DMS53 (cell line): ENCODE measurements at regions not wholly inside any gene's neighbourhood (a gene's known extent, or its start where the extent isn't known, plus 50 kb on each side); places are given as distances from the start of the nearest gene placed in this dataset.
"Not testable (repeated sequence)": the region's sequence is repeated elsewhere in the genome, so short reads cannot be mapped to it uniquely, and the experiment has no call there.

Source experiments
- DNase-seq: peaks from one replicate; lab custom pipeline; 2025; lab: John Stamatoyannopoulos, UW

DNA sequence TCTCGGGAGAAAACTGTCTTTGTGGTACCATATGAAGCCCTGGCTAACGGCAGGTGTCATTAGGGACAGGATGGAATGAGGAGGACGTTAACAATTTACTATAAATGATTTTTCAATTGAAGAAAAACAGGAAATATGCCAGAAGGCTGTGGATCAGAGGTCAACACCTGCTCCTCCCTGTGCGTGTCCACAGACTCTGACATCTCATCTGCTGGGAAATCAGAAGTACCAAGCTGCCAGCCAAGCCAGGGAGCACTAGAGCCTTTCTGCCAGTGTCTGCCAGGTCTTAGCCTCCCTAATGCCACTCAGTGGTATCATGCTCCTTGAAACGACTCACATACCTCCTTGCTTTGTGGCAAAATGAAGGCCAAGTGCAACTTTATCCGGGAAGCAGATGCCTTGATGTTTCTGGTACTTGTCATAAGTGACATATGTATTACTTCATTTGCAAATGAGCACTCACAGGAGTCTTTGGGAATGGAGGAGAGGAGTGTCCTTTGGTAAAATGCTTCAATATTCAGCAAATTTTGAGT lies 541.1 kb downstream of the SATB2 start:
- DNase-seq = peak; percentile 87

DNA sequence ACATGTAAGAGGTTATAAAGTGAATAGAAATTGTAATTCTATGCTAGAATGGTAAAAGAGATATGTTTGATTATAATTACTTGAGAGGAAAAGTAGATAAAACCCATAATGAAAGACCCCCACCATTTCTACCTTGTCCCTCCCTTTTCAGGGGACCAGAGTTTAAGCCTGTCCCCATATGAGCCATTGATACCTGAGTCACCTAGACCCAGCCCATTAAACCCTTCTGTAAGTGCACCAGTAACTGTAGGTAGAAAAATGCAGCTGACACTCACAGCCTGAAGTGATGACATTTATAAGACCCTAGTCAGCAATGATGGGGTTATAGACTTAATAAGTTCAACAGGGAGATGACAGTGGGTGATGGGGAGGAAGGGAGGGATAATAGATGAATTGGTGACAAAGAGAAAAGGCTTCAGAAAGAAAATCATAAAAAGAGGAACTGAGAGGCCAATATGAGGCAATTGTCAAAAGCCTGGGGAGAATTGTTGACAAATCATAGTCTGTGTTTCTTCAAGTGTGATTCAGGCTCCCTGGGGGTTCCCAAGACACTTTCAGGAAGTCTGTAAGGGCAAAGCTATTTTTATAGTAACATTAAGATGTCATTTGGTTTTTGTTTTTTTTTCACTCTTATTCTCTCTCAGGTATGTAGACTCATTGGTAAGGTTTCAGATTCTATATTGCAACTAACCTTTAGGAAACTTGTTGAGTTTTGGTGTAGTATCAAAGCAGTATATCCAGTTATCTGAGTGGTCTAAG lies 544.2 kb downstream of the SATB2 start:
- no peak for DNase-seq

DNA sequence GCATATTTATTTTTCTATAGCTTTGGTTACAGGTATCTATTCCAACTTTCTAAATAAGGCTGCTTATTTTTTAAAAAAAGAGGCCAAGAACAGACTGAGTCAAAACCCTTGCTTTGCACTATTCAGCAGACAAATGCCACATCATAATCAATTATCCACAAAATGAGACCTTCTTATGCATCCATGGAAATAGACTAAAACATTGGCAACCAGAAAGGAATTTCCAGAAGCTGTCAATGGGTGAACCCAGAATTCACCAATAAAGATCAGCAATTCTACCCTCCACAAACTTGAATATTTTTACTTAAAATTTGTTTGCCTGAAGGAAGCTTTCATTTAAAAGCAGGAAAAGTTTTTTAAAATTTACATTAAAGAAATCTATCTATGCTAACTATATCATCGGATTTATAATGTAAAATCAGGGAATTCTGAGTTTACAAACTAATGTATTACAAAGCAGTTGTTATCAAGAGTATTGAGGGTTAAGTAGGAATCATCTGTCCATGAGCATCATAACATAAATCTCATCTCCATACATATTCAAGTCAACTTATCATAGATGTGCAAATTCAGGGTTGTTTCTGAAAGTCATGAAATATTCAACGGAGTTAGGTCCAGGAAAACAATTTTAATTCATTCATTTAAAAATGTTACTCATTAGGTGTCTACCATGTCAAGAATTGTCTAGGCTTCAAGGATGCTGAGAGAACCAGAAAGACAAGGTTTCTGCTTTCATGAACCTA lies 548.0 kb downstream of the SATB2 start:
- DNase-seq = no peak

DNA sequence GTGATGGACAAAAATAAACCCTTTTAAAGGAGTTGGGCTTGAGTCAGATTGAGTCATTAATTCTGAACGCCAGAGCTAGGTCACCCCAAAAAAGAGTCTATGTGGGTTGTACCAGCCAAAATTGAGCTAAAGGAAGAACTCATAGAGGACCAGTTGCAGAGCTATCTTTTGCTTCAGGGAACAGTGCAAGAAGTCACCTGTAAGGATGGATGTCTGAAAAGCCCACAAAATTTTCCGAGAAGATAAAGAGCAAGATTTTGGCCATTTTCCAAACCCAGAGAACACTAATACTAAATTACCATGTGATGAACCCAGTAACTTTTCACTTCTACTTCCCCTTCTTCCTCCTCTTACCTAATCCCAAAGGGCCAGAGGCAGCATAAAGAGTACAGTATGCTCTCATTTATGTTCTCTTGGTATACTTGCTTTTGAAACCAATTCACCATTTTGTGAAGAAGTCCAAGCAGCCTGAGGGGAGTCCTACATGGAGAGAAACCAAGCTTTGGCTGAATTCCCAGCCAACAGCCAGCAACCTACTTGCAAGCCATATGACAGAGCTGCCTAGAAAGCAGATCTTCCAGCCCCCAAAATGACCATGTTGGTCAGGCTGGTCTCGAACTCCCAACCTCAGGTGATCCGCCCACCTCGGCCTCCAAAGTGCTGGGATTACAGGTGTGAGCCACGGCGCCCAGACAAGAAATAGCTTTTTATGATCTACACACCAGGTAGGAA lies 551.7 kb downstream of the SATB2 start:
- DNase-seq = no peak

DNA sequence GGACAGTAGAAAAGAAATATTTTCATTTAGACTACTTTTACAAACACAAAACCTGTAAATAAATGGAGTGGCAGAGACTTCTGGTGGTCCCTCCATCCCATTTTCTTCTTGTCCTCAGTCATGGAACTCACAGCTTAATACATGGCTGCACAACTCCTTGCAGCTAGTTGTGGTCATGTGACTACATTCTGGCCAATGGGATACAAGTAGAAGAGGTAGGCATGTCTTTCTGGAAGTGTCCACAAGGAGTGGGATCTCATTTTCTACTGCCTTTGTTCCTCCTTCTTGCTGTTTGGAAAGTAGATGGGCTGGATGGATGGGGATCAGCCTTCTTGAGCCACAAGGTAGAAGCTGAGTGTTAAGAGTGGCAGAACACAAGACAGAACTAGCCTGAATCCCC lies 555.8 kb downstream of the SATB2 start:
- DNase-seq = peak; percentile 30

DNA sequence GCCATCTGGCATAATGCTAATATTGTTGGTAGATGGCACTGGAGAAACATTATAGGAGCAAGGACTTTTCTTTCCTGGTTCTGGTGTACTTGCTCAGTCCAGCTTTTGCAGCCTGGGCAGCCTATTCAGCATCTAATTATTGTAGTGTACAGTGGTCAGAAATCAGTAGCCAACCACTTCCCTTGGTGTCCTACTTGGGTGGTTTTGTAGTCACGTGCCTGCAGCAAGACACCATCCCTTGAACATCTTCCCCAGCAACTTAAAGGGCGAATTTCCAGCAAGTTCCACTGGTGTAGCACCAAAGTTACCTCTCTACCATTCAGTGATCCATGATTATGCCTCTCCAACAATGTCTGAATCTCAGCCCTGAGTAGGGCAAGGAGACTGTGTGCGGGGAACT lies 557.6 kb downstream of the SATB2 start:
- no peak for DNase-seq

DNA sequence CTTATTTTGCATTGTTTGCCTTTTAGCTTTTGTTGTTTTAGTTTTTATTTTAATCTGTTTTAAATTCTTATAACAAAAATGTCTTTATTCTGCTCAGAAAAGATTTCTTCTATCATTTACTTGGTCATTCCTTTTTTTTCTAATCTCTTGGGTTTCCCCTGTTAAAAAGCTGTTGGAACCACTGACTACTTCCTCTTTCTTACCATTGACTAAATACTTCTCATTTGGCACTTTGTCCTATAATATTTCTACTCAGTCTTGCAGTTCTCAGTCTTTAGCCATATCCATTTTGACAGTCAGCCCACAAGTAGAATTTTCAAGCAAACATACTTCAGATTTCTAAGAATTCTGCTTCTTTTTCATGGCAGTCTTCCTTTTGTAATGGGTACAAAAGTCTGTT lies 567.2 kb downstream of the SATB2 start:
- DNase-seq = no peak

DNA sequence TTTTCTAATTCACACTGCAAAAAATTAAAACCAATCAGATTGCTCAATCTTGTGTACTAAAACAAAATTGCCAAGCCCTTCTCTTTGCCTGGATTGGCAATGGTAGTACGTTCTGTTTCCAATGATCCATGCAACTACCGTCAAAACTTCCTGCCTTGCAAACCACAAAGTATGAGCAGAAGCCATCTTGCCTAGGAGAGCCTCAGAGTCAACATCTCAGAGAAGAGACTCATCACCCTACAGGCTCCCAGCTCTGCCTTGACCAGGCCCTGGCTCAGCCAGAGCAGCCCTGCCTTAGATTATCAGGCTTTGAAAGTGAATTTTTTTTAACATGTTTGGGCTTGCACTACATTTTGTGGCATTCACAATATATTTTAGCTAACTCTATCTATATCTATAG lies 574.1 kb downstream of the SATB2 start:
- DNase-seq = no peak

DNA sequence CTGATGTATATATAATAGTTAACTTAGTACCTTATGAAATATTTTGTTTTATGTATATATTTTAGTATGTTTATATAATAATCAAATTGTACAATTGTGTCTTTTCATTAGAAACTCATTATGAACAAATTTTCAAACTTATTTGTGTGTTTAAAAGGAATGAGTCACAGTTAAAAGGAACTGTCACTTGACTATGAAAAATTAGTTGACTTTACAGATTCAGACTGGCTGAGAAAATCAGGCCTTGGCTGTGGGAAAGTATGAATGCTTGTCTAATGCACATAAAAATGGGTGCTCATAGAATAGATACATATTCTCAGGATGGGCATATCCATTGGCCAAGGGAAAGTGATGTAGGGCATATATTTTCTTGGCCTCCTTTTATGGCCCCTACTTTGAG lies 576.8 kb downstream of the SATB2 start:
- no peak for DNase-seq

DNA sequence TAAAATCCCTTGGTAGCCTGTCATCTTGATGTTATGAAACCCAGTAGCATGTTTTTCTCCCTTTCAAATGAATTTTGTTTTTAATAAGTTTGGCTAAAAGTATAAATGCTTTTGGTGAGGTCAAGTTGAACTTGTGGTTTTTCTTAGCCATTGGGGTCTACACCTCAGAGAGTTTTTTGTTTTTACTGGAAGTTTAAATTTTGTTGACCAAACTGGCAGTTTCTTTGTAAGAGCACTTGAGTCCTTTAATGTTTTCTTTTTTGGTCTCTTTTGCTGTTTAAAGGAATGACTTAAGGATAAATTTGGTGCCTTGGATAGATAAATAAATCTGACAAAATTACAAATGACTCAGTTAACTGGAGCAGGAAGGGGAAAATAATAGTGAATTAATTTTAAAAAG lies 577.3 kb downstream of the SATB2 start:
- no peak for DNase-seq

DNA sequence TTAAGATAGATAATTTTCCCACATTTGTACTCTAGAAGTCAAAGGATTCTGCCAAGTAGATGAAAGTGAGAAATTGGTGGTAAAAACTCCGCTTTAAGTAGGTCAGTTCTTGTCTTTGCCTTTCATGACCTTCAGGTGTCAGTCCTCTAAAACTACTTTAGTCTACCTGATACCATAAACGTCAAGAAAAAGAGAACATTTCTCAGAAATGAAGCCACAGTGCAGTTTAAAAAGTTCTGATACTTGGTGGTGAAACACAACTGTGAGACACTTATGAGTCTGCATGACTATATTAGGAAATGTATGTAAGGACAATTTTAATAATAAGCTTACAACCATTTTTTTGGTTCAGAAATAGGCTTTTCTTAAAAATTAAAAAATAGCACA lies 583.3 kb downstream of the SATB2 start:
- no peak for DNase-seq

DNA sequence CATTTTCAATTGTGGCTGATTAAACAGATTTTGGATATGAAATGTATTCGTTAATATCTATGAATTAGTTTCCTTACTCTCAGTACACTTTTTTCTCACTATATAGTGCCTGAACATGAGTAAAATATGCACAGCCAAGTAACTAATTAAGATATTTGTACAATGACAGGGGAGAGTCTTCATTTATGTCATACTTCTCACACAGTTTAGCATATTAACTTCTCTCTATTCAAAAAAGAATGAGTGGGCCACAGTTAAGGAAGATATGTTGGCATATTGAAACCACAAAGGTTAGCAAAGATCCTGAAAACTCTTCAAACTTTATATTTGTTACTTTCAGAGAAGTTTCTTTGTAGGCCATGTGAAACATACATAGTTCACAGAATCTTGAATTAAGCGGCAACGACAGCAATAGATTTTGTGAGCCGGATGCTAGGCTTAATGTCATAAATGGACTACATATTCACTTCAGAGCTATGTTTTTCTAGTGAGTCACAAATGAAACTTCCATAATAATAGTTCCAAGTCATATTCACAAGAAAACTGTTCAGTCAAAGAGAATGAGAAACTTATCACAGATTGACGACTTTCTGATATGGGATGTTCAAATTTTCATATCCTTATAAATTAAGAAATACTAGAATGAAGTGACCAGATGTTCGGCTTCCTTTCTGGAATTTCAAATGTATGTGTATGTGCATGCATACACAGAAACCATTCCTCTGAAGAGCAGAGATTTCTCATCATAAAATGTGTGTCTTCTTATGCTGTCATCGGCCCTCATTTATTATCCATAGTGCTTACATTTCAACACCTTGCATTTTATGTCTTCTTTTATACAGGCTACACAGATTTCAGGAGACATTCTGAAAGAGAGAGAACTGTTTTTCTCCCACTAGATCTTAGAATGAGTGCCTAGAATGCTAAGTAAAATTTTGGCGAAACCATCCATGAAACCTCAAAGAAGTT lies 584.0 kb downstream of the SATB2 start:
- DNase-seq = no peak

DNA sequence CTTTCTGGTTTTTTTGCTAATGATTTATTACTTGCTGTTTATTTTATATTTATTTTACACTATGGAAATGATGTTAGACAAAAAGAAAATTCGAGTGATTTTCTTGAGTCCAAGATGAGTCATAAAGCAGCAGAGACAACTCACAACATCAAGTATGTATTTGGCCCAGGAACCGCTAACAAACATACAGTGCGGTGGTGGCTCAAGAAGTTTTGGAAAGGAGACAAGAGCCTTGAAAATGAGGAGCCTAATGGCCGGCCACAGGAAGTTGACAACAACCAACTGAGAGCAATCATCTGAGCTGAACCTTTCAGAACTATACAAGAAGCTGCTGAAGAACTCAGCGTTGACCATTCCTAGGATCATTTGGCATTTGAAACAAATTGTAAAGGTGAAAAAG lies 594.1 kb downstream of the SATB2 start:
- DNase-seq = no peak

DNA sequence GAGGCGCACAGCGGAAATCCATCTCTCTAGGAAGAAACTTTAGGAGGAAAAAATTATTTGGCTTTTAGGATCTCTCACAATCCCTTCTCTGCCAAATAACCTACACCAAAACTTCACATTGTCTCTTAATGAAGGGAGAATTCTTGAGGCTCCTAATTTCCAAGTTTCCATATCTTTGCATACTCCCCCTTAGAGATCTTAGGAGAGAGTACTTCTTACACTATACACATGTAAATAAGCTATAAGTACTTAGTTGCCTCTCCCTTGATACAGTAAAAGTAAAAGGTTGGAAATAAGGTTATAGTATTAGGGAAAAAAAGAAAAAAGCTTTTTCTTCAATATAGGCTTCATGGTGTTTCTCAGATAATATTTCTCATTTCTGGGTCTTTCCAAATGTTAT lies 596.7 kb downstream of the SATB2 start:
- no peak for DNase-seq

DNA sequence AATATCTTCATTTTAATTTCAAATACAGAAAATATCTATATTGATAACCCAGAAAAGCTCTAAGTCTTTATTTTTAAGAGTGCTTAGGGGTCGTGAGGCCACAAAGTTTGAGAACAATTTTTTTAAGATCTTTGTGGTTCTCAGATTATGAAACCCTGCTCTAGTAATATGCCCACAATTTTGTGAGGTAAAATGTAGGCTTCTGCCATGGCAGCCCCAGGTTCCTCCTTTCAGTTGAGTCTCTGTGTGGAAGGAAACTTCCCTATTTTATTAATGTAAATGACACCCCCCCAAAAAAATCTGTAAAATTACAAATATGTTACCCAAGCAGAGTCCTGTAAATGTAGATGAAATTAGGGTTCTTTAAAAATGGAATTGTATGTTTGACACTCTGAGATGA lies 600.5 kb downstream of the SATB2 start:
- DNase-seq = no peak

DNA sequence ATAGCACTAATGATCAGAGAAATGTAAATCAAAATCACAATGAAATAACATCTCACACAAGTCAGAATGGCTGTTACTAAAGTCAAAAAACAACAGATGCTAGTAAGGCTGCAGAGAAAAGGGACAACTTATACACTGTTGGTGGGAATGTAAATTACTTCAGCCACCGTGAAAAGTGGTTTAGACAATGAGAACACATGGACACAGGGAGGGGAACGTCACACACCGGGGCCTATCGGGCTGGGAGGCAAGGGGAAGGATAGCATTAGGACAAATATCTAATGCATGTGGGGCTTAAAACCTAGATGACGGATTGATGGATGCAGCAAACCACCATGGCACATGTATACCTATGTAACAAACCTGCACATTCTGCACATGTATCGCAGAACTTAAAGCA lies 602.0 kb downstream of the SATB2 start:
- not testable (repeated sequence) for DNase-seq

DNA sequence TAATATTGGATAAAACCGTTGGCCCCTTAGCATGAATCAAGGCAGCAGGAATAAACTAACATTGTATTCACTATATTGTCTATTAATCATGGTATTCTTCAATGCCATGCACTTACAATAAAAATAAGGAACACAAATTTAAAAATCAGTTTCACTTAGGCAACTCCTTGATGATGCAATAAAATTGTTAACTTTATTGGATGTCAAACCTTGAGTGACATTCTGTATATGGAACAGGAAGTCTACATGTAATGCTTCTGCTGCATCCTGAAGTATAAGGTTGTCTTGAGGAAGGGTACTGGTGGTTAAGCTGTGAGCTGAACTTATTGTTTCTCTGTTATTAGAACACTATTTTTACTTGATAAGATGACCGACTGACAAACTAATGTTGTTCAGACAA lies 605.5 kb downstream of the SATB2 start:
- no peak for DNase-seq

DNA sequence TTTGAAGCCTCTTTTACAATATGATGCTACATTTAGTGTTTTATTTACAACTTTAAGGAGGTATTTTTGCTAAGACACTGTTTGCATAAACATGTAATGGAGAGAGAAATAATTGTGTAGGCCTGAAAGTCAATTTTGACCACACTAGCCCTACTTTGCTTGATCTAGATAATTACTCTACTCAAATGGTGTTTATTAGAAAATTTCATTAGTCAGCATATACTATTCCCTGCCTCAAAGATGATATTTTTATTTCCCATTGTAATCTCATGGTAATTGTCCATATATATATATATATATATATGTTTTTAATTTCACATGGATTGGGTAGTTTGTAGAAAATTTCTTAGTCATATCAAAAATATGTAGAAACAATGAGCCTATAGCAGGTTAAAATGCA lies 632.2 kb downstream of the SATB2 start:
- no peak for DNase-seq

DNA sequence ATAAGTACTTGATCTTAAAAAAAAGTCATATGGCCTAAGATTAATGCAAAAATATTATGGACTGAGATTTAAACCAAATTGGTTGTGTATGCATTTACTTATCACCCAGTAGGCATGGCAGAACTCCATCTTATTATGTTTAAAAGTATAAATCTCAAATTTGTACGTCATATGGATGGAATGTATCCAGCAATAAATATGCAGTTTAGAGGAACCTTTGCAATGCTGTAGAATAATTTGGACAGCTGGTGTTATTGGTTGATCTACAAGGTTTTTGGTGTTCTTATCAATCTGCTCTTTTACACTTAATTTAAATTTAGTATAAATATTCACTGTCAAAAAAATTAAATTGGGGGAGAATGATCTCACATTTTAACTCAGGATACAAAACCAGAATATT lies 640.2 kb downstream of the SATB2 start:
- no peak for DNase-seq

DNA sequence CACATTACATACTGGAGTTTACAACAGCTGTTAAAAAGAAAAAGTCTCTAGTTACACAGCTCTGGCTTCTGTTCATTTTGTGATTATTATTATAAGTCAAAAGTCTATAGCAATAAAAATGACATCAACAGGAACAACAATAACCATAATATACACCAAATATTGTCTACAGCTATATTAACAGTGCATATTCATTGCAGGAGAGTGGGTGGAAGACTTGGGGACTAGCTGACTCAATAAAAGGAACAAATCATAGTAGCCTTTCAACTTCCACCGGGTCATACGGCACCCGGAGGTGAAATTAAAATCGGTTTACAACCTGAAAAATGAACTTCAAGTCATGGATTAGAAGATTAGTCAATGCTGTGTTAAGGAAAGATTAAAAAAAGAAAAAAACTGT lies 642.1 kb downstream of the SATB2 start:
- no peak for DNase-seq

DNA sequence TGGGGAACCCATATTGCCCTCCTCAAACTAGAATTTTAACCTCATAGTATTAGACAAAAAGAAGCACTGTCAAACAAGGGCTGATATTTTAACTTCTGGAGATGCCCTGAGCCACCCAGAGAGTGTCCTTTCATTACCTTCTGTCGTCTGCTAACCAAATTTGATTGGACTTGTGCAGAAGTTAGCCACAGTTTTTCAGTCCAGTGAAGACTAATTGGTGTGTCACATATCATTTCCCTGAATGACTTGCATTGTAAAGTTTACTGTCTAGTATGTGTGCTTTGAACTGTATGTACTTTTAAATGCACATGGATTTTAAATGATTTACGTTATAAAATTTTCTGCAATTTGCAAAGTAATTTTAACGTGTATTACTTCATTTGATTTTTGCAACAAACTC lies 646.5 kb downstream of the SATB2 start:
- no peak for DNase-seq

DNA sequence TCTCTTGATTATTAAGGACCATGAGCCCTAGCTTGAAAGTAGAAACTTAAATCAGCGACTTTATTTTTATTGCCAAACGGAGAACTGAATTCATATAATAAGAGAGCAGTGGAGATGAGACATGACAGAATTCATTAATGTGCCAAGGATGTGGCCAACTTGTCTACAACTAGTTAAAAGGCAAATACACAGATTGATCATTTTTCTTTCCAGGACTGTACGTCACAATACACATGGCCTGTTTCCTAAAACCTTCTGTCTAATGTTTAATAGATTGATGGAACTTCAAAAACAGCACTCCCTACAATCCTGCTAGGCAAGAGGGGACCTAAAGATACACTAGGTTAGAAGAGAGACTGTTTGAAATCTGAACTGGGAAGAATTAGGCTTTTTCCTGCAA lies 647.8 kb downstream of the SATB2 start:
- DNase-seq = no peak
